Progenitor cell of endocrine pancreas (in vitro differentiated cells): ENCODE measurements at regions not wholly inside any gene's neighbourhood (a gene's known extent, or its start where the extent isn't known, plus 50 kb on each side); places are given as distances from the start of the nearest gene placed in this dataset.

ENCODE experiments used
- DNase-seq: peaks from one replicate; pipeline ENCODE4 v3.0.0; 2021; ENCODE audit warnings: low spot score; ENCODE audit not compliant: unreplicated experiment
- H3K27ac Mint-ChIP-seq: 2 replicates; pipeline ENCODE4 v1.8.0; 2021; ENCODE audit warnings: mild to moderate bottlenecking, moderate library complexity, mixed read lengths
- H3K27me3 Mint-ChIP-seq: 2 replicates; pipeline ENCODE4 v1.8.0; 2021; ENCODE audit warnings: mixed read lengths
- H3K36me3 Mint-ChIP-seq: 2 replicates; pipeline ENCODE4 v1.8.0; 2022; ENCODE audit warnings: mixed read lengths; ENCODE audit not compliant: insufficient read depth
- H3K4me1 Mint-ChIP-seq: 2 replicates; pipeline ENCODE4 v1.8.0; 2021; ENCODE audit warnings: low read depth, mixed read lengths
- H3K4me3 Mint-ChIP-seq: 2 replicates; pipeline ENCODE4 v1.8.0; 2021; ENCODE audit warnings: low read depth, mild to moderate bottlenecking, moderate library complexity, mixed read lengths
- H3K9me3 Mint-ChIP-seq: 2 replicates; pipeline ENCODE4 v1.8.0; 2021; ENCODE audit warnings: low read depth, mixed read lengths
- TF ChIP-seq, protein P1 (sequence below): fragments of 200-600 bp; sonication (generic); IDR thresholded peaks from one replicate; pipeline ENCODE4 v1.5.0; 2021; ENCODE audit warnings: antibody characterized with exemption, mild to moderate bottlenecking; ENCODE audit not compliant: unreplicated experiment

GRCh38 chr5:2163940-2164490 lies 281.3 kb upstream of the IRX4 start:
- TF ChIP-seq, protein P1, sequence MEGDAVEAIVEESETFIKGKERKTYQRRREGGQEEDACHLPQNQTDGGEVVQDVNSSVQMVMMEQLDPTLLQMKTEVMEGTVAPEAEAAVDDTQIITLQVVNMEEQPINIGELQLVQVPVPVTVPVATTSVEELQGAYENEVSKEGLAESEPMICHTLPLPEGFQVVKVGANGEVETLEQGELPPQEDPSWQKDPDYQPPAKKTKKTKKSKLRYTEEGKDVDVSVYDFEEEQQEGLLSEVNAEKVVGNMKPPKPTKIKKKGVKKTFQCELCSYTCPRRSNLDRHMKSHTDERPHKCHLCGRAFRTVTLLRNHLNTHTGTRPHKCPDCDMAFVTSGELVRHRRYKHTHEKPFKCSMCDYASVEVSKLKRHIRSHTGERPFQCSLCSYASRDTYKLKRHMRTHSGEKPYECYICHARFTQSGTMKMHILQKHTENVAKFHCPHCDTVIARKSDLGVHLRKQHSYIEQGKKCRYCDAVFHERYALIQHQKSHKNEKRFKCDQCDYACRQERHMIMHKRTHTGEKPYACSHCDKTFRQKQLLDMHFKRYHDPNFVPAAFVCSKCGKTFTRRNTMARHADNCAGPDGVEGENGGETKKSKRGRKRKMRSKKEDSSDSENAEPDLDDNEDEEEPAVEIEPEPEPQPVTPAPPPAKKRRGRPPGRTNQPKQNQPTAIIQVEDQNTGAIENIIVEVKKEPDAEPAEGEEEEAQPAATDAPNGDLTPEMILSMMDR: no peak
- H3K27me3 Mint-ChIP-seq: peaks cover 58% of the 10 kb centered on the region
- H3K27ac Mint-ChIP-seq: no peak overlapping the region
- no peak overlapping the region for H3K4me3 Mint-ChIP-seq
- no peak for DNase-seq
- no peaks in the 10 kb centered on the region for H3K9me3 Mint-ChIP-seq
- H3K36me3 Mint-ChIP-seq: no peaks in the 10 kb centered on the region
- peaks cover 5% of the 10 kb centered on the region for H3K4me1 Mint-ChIP-seq

- H3K27ac Mint-ChIP-seq: no peak overlapping the region
- no peak for DNase-seq
- H3K27me3 Mint-ChIP-seq: peaks cover 60% of the 10 kb centered on the region
- TF ChIP-seq, protein P1: no peak
- H3K36me3 Mint-ChIP-seq: no peaks in the 10 kb centered on the region
- no peak overlapping the region for H3K4me3 Mint-ChIP-seq
- H3K4me1 Mint-ChIP-seq: peaks cover 10% of the 10 kb centered on the region
- H3K9me3 Mint-ChIP-seq: no peaks in the 10 kb centered on the region
Observed at GRCh38 chr5:2163060-2163856, 280.5 kb upstream of the IRX4 start.

DNA sequence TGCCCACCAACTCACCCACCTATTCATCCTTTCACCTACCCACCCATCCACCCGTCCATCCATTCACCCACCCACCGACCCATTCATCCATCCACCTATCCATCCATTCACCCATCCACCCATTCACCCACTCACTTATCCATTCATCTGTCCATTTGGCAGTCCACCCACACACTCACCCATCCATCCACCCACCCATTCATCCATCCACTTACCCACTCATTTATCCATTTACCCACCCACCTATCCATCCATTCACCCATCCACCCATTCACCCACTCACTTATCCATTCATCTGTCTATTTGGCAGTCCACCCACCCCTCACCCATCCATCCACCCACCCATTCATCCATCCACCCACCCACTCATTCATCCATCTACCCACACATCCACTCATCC lies 278.1 kb upstream of the IRX4 start:
- TF ChIP-seq, protein P1: no peak

GRCh38 chr5:2158767-2159166 lies 276.0 kb upstream of the IRX4 start:
- Mint-ChIP-seq H3K27ac (no peak overlapping the region), H3K4me1 (peaks cover 22% of the 10 kb centered on the region), H3K9me3 (no peaks in the 10 kb centered on the region), H3K27me3 (peaks cover 57% of the 10 kb centered on the region), H3K4me3 (no peak overlapping the region), H3K36me3 (no peaks in the 10 kb centered on the region)
- DNase-seq: no peak
- TF ChIP-seq, protein P1: no peak

More for the DNA sequence above, 278.1 kb upstream of the IRX4 start:
- Mint-ChIP-seq H3K4me1 (peaks cover 16% of the 10 kb centered on the region), H3K27me3 (peaks cover 62% of the 10 kb centered on the region), H3K36me3 (no peaks in the 10 kb centered on the region), H3K4me3 (no peak overlapping the region), H3K9me3 (no peaks in the 10 kb centered on the region), H3K27ac (no peak overlapping the region)
- DNase-seq: no peak

DNA sequence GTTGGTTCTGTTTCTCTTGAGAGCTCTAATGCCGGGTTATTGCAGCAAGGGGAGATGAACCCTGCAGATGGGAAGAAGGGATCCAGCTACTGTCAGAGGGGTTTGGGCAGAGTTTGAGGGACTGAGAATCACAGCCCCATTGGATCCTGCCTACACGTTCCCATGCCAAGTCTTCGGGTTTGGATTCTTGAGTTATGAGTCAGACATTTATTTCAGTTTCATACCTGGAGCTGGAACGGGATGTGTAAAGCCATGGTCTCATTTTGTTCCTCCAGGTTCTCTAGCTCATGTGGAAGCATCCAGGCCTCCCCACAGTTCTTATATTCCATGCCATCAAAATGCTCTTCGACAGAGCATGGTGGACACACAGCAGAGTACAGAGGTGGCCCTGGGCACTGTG lies 275.4 kb upstream of the IRX4 start:
- Mint-ChIP-seq H3K27me3 (peaks cover 61% of the 10 kb centered on the region), H3K27ac (no peak overlapping the region), H3K4me3 (no peak overlapping the region), H3K9me3 (no peaks in the 10 kb centered on the region), H3K36me3 (no peaks in the 10 kb centered on the region), H3K4me1 (peaks cover 22% of the 10 kb centered on the region)
- no peak for DNase-seq
- TF ChIP-seq, protein P1: no peak
